Transverse colon (tissue), 4 donors: ENCODE measurements at regions not wholly inside any gene's neighbourhood (a gene's known extent, or its start where the extent isn't known, plus 50 kb on each side); places are given as distances from the start of the nearest gene placed in this dataset.

Experiments
- DNase-seq: peaks from one replicate; pipeline ENCODE4 v3.0.0-alpha.2; 2019
- H3K27ac ChIP-seq, 4 donors: fragments of 200-600 bp; sonication (generic); 2 replicates each; pipeline ENCODE4 v1.5.1; 2016 to 2018; ENCODE audit warnings: inconsistent platforms in 4 of 4
- H3K27me3 ChIP-seq: fragments of 200-600 bp; sonication (generic); 2 replicates; pipeline ENCODE4 v1.5.1; 2017; ENCODE audit warnings: inconsistent platforms
- H3K36me3 ChIP-seq, 4 donors: fragments of 200-600 bp; sonication (generic); 2 replicates each; pipeline ENCODE4 v1.5.1; 2017 to 2019; ENCODE audit warnings: inconsistent platforms in 4 of 4
- H3K4me1 ChIP-seq, 4 donors: fragments of 200-600 bp; sonication (generic); 2 replicates each; pipeline ENCODE4 v1.5.1; 2017 to 2020; ENCODE audit warnings: inconsistent platforms in 4 of 4
- H3K4me3 ChIP-seq, 4 donors: fragments of 200-600 bp; sonication (generic); 1 replicate in 1 of 4; 2 replicates in 3 of 4; pipeline versions ENCODE4 v1.5.1 to v1.6.1; 2017 to 2019; ENCODE audit warnings: inconsistent platforms in 4 of 4
- H3K9me3 ChIP-seq, 2 donors: fragments of 200-600 bp; sonication (generic); 2 replicates each; pipeline ENCODE4 v1.5.1; 2017 to 2019; ENCODE audit warnings: inconsistent platforms in 2 of 2
- CTCF ChIP-seq, 5 experiments: fragments of 200-600 bp in 3 of 5; fragments of 450-650 bp in 2 of 5; sonication (generic) in 3 of 5; IDR thresholded peaks; 1 replicate in 2 of 5; 2 replicates in 3 of 5; pipeline ENCODE4 v1.5.1; 2016 to 2017; ENCODE audit warnings: antibody characterized with exemption in 5 of 5, inconsistent platforms in 3 of 5, mild to moderate bottlenecking in 2 of 5, moderate library complexity in 1 of 5
- EP300 ChIP-seq: sonication (generic); formaldehyde crosslinking; IDR thresholded peaks from one replicate; pipeline ENCODE4 v1.6.1; 2017; ENCODE audit warnings: antibody characterized with exemption, low read depth
- POLR2A ChIP-seq: fragments of 450-650 bp; IDR thresholded peaks from one replicate; pipeline ENCODE4 v1.6.1; 2016; ENCODE audit warnings: antibody characterized with exemption, mild to moderate bottlenecking, moderate library complexity
- POLR2AphosphoS5 ChIP-seq, 3 donors: sonication (generic); formaldehyde crosslinking; IDR thresholded peaks; one replicate each; pipeline ENCODE4 v1.6.1; 2016; ENCODE audit warnings: antibody characterized with exemption in 3 of 3
- WGBS, 2 donors: methylation state at CpG; one replicate each; pipeline ENCODE4 v1.1.5; 2018; ENCODE audit warnings: low coverage in 1 of 2; 5-methylcytosine and 5-hydroxymethylcytosine counted together
- in situ Hi-C, 4 donors: fragments of 200-750 bp; cut with MboI; loops; one replicate each; pipeline versions ENCODE4 v1.15.0 to v1.15.1; 2017; ENCODE audit warnings: low sequenced_read_pairs in 3 of 4, low pct_ligation_motif_present in 1 of 4, low pct_unique_long_range_greater_than_20kb in 1 of 4
- intact Hi-C: fragments of 100-400 bp; cut with DNase I; formaldehyde crosslinking; loops from one replicate; pipeline ENCODE4 v1.15.1; 2023; ENCODE audit warnings: low total_unique reads

DNA sequence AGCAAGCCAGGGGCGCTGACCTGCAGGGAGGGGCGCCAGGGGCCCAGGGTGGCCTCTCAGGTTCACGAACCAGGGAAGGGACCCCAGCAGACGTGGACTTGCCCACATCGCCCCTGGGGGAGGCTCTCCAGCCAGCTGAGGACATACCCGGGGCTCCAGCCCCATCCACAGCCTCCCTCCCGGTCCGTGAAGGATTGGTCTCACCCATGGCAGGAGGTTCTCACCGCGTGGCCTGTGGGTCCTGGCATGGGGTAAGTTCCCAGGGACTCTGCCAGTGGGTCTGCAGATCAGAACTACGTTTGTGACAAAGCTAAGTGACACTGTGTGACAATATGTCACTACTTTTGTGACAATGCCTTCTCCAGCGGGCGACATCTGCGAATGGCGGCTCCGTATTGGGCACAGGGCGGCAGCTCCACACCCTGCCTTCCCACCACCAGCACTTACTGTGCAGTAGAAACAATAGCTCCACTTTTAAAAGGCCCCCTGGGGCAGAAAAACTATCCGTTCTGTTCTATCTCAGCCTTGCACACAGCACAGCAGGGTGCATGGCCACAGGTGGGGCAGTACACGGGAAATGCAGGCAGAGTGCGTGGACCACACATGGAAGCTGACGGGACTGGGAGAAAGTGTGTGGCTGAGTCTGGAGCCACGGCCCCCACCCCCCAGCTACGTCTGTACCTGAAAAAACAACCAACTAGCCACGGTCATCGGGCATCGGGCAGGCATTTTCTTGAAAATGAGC lies 65.2 kb upstream of the CTDP1 start:
- in situ Hi-C loops, result no loop called here

GRCh38 chr18:79615091-79615490 lies 64.5 kb upstream of the CTDP1 start:
- Histone ChIP-seq H3K9me3 (no peaks in the 10 kb centered on the region), H3K4me3 (no peak overlapping the region), H3K36me3 (no peaks in the 10 kb centered on the region), H3K27ac (no peak overlapping the region), H3K27me3 (no peaks in the 10 kb centered on the region), H3K4me1 (no peaks in the 10 kb centered on the region)
- in situ Hi-C loops, result no loop called here
- DNase-seq, result no peak
- TF ChIP-seq EP300, result no peak
- TF ChIP-seq POLR2A, result no peak
- no peak for TF ChIP-seq CTCF (IDR thresholded peaks at IDR 0.05)
- TF ChIP-seq POLR2AphosphoS5 (IDR thresholded peaks at IDR 0.05), result no peak
- WGBS, 2 donors, result 80 to 88% methylated on average over 4 to 18 of the region's 18 CpGs
- intact Hi-C loops, result no loop called here

More for the DNA sequence above, 65.2 kb upstream of the CTDP1 start:
- no peak for DNase-seq
- H3K36me3 ChIP-seq, result no peaks in the 10 kb centered on the region
- intact Hi-C loops, result no loop called here
- no peak overlapping the region for H3K4me3 ChIP-seq
- no peak overlapping the region for H3K27ac ChIP-seq
- no peaks in the 10 kb centered on the region for H3K27me3 ChIP-seq
- no peaks in the 10 kb centered on the region for H3K9me3 ChIP-seq
- 60 to 86% methylated on average over 3 to 25 of the region's 26 CpGs for WGBS, 2 donors
- H3K4me1 ChIP-seq, result no peaks in the 10 kb centered on the region
- TF ChIP-seq CTCF (IDR thresholded peaks at IDR 0.05) (no peak), POLR2A (no peak), EP300 (no peak), POLR2AphosphoS5 (IDR thresholded peaks at IDR 0.05) (no peak)

GRCh38 chr18:79615586-79615985 lies 64.0 kb upstream of the CTDP1 start:
- WGBS, 2 donors, result 62 to 66% methylated on average over 7 of the region's 7 CpGs
- intact Hi-C loops, result no loop called here
- Histone ChIP-seq H3K9me3 (no peaks in the 10 kb centered on the region), H3K4me1 (no peaks in the 10 kb centered on the region), H3K4me3 (no peak overlapping the region), H3K27me3 (no peaks in the 10 kb centered on the region), H3K36me3 (no peaks in the 10 kb centered on the region), H3K27ac (no peak overlapping the region)
- no peak for TF ChIP-seq POLR2A
- TF ChIP-seq POLR2AphosphoS5 (IDR thresholded peaks at IDR 0.05), result no peak
- TF ChIP-seq EP300, result no peak
- no peak for TF ChIP-seq CTCF (IDR thresholded peaks at IDR 0.05)
- in situ Hi-C loops, result no loop called here
- DNase-seq, result no peak

DNA sequence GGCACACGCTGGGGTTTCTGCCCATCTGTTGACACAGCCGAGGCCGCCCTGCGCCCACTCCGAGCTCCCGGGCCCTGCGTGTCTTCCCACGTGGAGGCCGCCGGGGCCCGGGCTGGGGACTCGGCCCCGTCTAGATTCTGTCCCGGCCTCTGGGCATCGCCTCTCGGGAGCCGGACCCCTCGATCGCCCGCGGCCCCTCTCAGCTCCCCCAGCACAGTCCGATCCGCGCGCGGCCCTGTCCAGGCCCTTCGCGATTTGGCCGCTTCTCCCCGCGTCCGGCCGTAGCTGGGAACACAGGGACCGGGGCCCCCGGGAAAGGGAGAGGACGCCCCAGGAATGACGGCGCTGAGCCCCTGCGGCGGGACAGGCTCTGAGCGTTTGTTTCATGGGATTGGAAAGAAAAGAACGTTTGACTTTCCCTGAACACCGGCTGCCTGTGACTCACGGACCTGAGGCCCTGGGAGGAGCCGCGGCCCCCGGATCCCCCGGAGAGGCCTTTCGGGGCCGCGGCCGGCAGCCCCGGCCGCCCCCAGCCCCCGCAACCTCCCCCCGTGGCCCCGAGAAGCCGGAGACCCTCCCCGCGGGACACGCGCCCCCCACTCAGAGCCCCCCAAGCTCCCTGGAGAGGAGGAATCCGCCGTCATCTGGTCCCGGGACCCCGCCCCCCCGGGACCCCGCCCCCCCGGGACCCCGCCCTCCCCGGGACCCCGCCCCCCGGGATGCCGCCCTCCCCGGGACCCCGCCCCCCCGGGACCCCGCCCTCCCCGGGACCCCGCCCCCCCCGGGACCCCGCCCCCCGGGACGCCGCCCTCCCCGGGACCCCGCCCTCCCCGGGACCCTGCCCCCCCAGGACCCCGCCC lies 62.7 kb upstream of the CTDP1 start:
- peak; percentile 3 for DNase-seq
- intact Hi-C loops (no loop called here), in situ Hi-C loops (no loop called here)
- TF ChIP-seq POLR2AphosphoS5 (IDR thresholded peaks at IDR 0.05), result no peak
- no peak for TF ChIP-seq POLR2A
- TF ChIP-seq EP300, result no peak
- no peak for TF ChIP-seq CTCF (IDR thresholded peaks at IDR 0.05)
- Histone ChIP-seq H3K27ac (no peak overlapping the region), H3K9me3 (no peaks in the 10 kb centered on the region), H3K27me3 (no peaks in the 10 kb centered on the region), H3K4me1 (no peaks in the 10 kb centered on the region), H3K36me3 (no peaks in the 10 kb centered on the region), H3K4me3 (peak overlapping the region in 2 of 4 donors; percentile 23 to 26)
- 73 to 91% methylated on average over 11 to 57 of the region's 89 CpGs for WGBS, 2 donors
